H1 (cell line): ENCODE measurements at regions not wholly inside any gene's neighbourhood (a gene's known extent, or its start where the extent isn't known, plus 50 kb on each side); places are given as distances from the start of the nearest gene placed in this dataset.

Experiments
- CTCF ChIA-PET: fragments of 300-600 bp; sonication (Branson Sonifier 250); formaldehyde crosslinking; loops from one replicate; lab custom pipeline; 2021; ENCODE audit not compliant: partially characterized antibody; lab: Charles Lee
- POLR2A ChIA-PET: fragments of 300-600 bp; sonication (Branson Sonifier 250); formaldehyde crosslinking; loops from one replicate; lab custom pipeline; 2021; ENCODE audit warnings: inconsistent platforms; ENCODE audit not compliant: partially characterized antibody; lab: Charles Lee
- DNase-seq, 2 experiments: peaks; one replicate each; pipeline versions ENCODE4 v3.0.0 to v3.0.0-alpha.2; 2010 to 2022; ENCODE audit warnings: low spot score in 2 of 2, low read depth in 1 of 2, mixed read lengths in 1 of 2
- FAIRE-seq: peaks from 2 replicates; lab custom pipeline; 2011; peaks lifted over from hg19 to GRCh38; lab: Jason Lieb, UNC
- H2AFZ ChIP-seq: 2 replicates; pipeline ENCODE4 v1.8.1; 2012; ENCODE audit warnings: low read length, inconsistent platforms
- H2AK5ac ChIP-seq: 2 replicates; pipeline ENCODE4 v1.6.1; 2013; ENCODE audit warnings: low read depth, low read length
- H2BK120ac ChIP-seq: replicated peaks from 2 replicates; pipeline ENCODE3; 2013; ENCODE audit warnings: low read depth, low read length, inconsistent platforms
- H2BK12ac ChIP-seq: 2 replicates; pipeline ENCODE4 v1.6.1; 2013; ENCODE audit warnings: low read depth, low read length
- H2BK15ac ChIP-seq: 2 replicates; pipeline ENCODE4 v1.6.1; 2013; ENCODE audit warnings: low read length
- H2BK20ac ChIP-seq: 2 replicates; pipeline ENCODE4 v1.6.1; 2013; ENCODE audit warnings: low read length
- H2BK5ac ChIP-seq: 2 replicates; pipeline ENCODE4 v1.6.1; 2013; ENCODE audit warnings: low read depth, low read length
- H3K14ac ChIP-seq: 2 replicates; pipeline ENCODE4 v1.6.1; 2013; ENCODE audit warnings: inconsistent platforms; ENCODE audit not compliant: insufficient read length
- H3K18ac ChIP-seq: 2 replicates; pipeline ENCODE4 v1.6.1; 2013; ENCODE audit warnings: low read length; ENCODE audit errors: extremely low read depth
- H3K23ac ChIP-seq: 2 replicates; pipeline ENCODE4 v1.6.1; 2013; ENCODE audit warnings: inconsistent platforms; ENCODE audit not compliant: insufficient read length
- H3K23me2 ChIP-seq: 2 replicates; pipeline ENCODE4 v1.6.1; 2013; ENCODE audit warnings: low read depth, low read length
- H3K27ac ChIP-seq: 2 replicates; pipeline ENCODE4 v1.6.1; 2011; ENCODE audit warnings: low read depth, low read length, inconsistent platforms
- H3K27me3 ChIP-seq, 4 experiments: replicated peaks in 1 of 4; 1 replicate in 1 of 4; 2 replicates in 3 of 4; pipeline versions ENCODE4 v1.6.1 to v1.8.1; 2011 to 2013; ENCODE audit warnings: low read length in 3 of 4, mild to moderate bottlenecking in 3 of 4, inconsistent platforms in 2 of 4, mixed read lengths in 2 of 4, moderate library complexity in 1 of 4; ENCODE audit not compliant: control insufficient read depth in 3 of 4, insufficient read depth in 3 of 4; ENCODE audit errors: extremely low read depth in 1 of 4
- H3K36me3 ChIP-seq, 4 experiments: 2 replicates each; pipeline versions ENCODE4 v1.6.1 to v1.8.1; 2011 to 2013; ENCODE audit warnings: mild to moderate bottlenecking in 4 of 4, low read length in 3 of 4, moderate library complexity in 2 of 4, control low read depth in 1 of 4, inconsistent platforms in 1 of 4; ENCODE audit not compliant: insufficient read depth in 4 of 4, control insufficient read depth in 2 of 4
- H3K4ac ChIP-seq: replicated peaks from 2 replicates; pipeline ENCODE3; 2013; ENCODE audit warnings: low read length, low read depth, mixed read lengths, inconsistent platforms; ENCODE audit not compliant: insufficient read length
- H3K4me1 ChIP-seq, 4 experiments: replicated peaks in 1 of 4; 1 replicate in 1 of 4; 2 replicates in 3 of 4; pipeline versions ENCODE4 v1.6.1 to v1.8.1; 2011 to 2013; ENCODE audit warnings: low read length in 3 of 4, inconsistent platforms in 2 of 4, mixed read lengths in 1 of 4; ENCODE audit not compliant: insufficient read depth in 4 of 4, control insufficient read depth in 3 of 4
- H3K4me2 ChIP-seq, 2 experiments: 2 replicates each; pipeline versions ENCODE4 v1.6.1 to v1.8.1; 2011 to 2013; ENCODE audit warnings: low read depth in 2 of 2, low read length in 2 of 2, control low read depth in 1 of 2, inconsistent platforms in 1 of 2, mild to moderate bottlenecking in 1 of 2; ENCODE audit not compliant: insufficient read depth in 1 of 2
- H3K4me3 ChIP-seq, 4 experiments: fragments of 200-600, 300-600 bp in 1 of 4; sonication (generic), shearing (Covaris generic), sonication (Bioruptor Twin) in 1 of 4; 2 replicates each; pipeline versions ENCODE4 v1.5.1 to v1.8.1; 2011 to 2016; ENCODE audit warnings: low read length in 4 of 4, low read depth in 3 of 4, control low read depth in 2 of 4, inconsistent platforms in 2 of 4, mild to moderate bottlenecking in 2 of 4, mixed read lengths in 1 of 4, moderate library complexity in 1 of 4; ENCODE audit not compliant: insufficient read depth in 2 of 4; ENCODE audit errors: extremely low read depth in 1 of 4
- H3K56ac ChIP-seq: replicated peaks from 2 replicates; pipeline ENCODE3; 2013; ENCODE audit warnings: low read depth, mild to moderate bottlenecking, mixed read lengths, low read length, inconsistent platforms; ENCODE audit not compliant: insufficient read length
- H3K79me1 ChIP-seq: 2 replicates; pipeline ENCODE4 v1.6.1; 2013; ENCODE audit warnings: low read depth, low read length, control low read depth
- H3K79me2 ChIP-seq, 2 experiments: 2 replicates each; pipeline versions ENCODE4 v1.6.1 to v1.8.1; 2012 to 2013; ENCODE audit warnings: low read length in 2 of 2, mild to moderate bottlenecking in 2 of 2, inconsistent platforms in 1 of 2; ENCODE audit not compliant: insufficient read depth in 2 of 2, control insufficient read depth in 1 of 2
- H3K9ac ChIP-seq, 4 experiments: replicated peaks in 1 of 4; 1 replicate in 1 of 4; 2 replicates in 3 of 4; pipeline versions ENCODE4 v1.6.1 to v1.8.1; 2011 to 2013; ENCODE audit warnings: low read depth in 3 of 4, low read length in 3 of 4, control low read depth in 2 of 4, mild to moderate bottlenecking in 2 of 4, moderate library complexity in 2 of 4, inconsistent platforms in 1 of 4; ENCODE audit errors: extremely low read depth in 1 of 4
- H3K9me3 ChIP-seq, 2 experiments: 2 replicates each; pipeline versions ENCODE4 v1.6.1 to v1.8.1; 2012 to 2013; ENCODE audit warnings: mild to moderate bottlenecking in 2 of 2, moderate library complexity in 2 of 2, control low read depth in 1 of 2, inconsistent platforms in 1 of 2, low read depth in 1 of 2, low read length in 1 of 2, mixed read lengths in 1 of 2; ENCODE audit not compliant: insufficient read depth in 2 of 2
- H4K20me1 ChIP-seq, 2 experiments: replicated peaks in 1 of 2; 2 replicates each; pipeline versions ENCODE3 to v1.8.1; 2011 to 2013; ENCODE audit warnings: inconsistent platforms in 2 of 2, low read length in 2 of 2, mild to moderate bottlenecking in 1 of 2; ENCODE audit not compliant: insufficient read depth in 2 of 2, control insufficient read depth in 1 of 2
- H4K5ac ChIP-seq: 2 replicates; pipeline ENCODE4 v1.6.1; 2013; ENCODE audit warnings: low read length, low read depth, mixed read lengths, inconsistent platforms; ENCODE audit not compliant: insufficient read length
- H4K8ac ChIP-seq: 2 replicates; pipeline ENCODE4 v1.8.0; 2013; ENCODE audit warnings: mild to moderate bottlenecking, moderate library complexity, low read length, inconsistent platforms; ENCODE audit not compliant: insufficient read depth; ENCODE audit errors: extremely low read depth
- H4K91ac ChIP-seq: replicated peaks from 2 replicates; pipeline ENCODE3; 2013; ENCODE audit warnings: low read length, mixed read lengths, inconsistent platforms; ENCODE audit not compliant: insufficient read length
- ASH2L ChIP-seq: fragments of 200-600, 300-600 bp; sonication (generic); IDR thresholded peaks from one replicate; pipeline ENCODE4 v1.7.1; 2017; ENCODE audit warnings: low read length
- CBX8 ChIP-seq: fragments of 300-800, 300-1000 bp; sonication (generic); IDR thresholded peaks from 2 replicates; pipeline ENCODE4 v1.7.1; 2016; ENCODE audit warnings: low read depth, low read length, borderline replicate concordance
- CHD1 ChIP-seq: IDR thresholded peaks from 2 replicates; pipeline ENCODE4 v1.6.1; 2012; ENCODE audit warnings: low read depth, low read length, improper control_type of control experiment
- EGR1 ChIP-seq: IDR thresholded peaks from 2 replicates; pipeline ENCODE4 v1.6.1; 2011; ENCODE audit warnings: low read depth, low read length, borderline replicate concordance
- HDAC2 ChIP-seq, 2 experiments: fragments of 300-600 bp in 1 of 2; sonication (generic) in 1 of 2; IDR thresholded peaks; 2 replicates each; pipeline ENCODE4 v1.6.1; 2011 to 2012; ENCODE audit warnings: low read depth in 2 of 2, low read length in 2 of 2, mild to moderate bottlenecking in 2 of 2, moderate library complexity in 2 of 2, borderline replicate concordance in 1 of 2, inconsistent platforms in 1 of 2
- KDM1A ChIP-seq: fragments of 200-600, 300-600 bp; sonication (generic); IDR thresholded peaks from 2 replicates; pipeline ENCODE4 v1.7.1; 2016; ENCODE audit warnings: mild to moderate bottlenecking, low read length, borderline replicate concordance
- PHF8 ChIP-seq: fragments of 200-600 bp; sonication (generic); conservative IDR thresholded peaks from 2 replicates; pipeline ENCODE4 v1.7.1; 2012; ENCODE audit warnings: low read depth, mild to moderate bottlenecking, inconsistent platforms, low read length, moderate library complexity
- SIX5 ChIP-seq: IDR thresholded peaks from 2 replicates; pipeline ENCODE4 v1.6.1; 2011; ENCODE audit warnings: mild to moderate bottlenecking, low read depth, low read length
- SRF ChIP-seq: IDR thresholded peaks from 2 replicates; pipeline ENCODE4 v1.6.1; 2011; ENCODE audit warnings: mild to moderate bottlenecking, low read depth, low read length, moderate library complexity
- WGBS, 2 experiments: shearing (Covaris generic) in 1 of 2; methylation state at CpG; one replicate each; pipeline versions ENCODE4 v1.1.6 to v1.1.7; 2013 to 2015; ENCODE audit warnings: low lambda C conversion rate in 2 of 2, mixed read lengths in 2 of 2, inconsistent platforms in 1 of 2, low coverage in 1 of 2, missing lambda C conversion rate in 1 of 2; ENCODE audit not compliant: insufficient replicate concordance in 2 of 2, insufficient coverage in 1 of 2, insufficient read length in 1 of 2; ENCODE audit errors: extremely low coverage in 1 of 2, missing lambda C conversion rate in 1 of 2; 5-methylcytosine and 5-hydroxymethylcytosine counted together
- TF ChIP-seq, protein P1 (sequence below): IDR thresholded peaks from 2 replicates; pipeline ENCODE4 v1.6.1; 2012; ENCODE audit warnings: low read length, inconsistent platforms
- TF ChIP-seq, protein P2 (sequence below): IDR thresholded peaks from 2 replicates; pipeline ENCODE4 v1.6.1; 2011; ENCODE audit warnings: low read depth, mild to moderate bottlenecking, low read length; ENCODE audit not compliant: insufficient read depth

- DNase-seq (no peak), FAIRE-seq (no peak)
- Histone ChIP-seq H2BK12ac (no peak overlapping the region), H4K8ac (no peak overlapping the region), H3K4me3 (no peak overlapping the region), H3K36me3 (no peaks in the 10 kb centered on the region; a peak in 1 of 8 replicates), H3K79me2 (no peaks in the 10 kb centered on the region), H3K79me1 (no peaks in the 10 kb centered on the region), H2BK20ac (no peak overlapping the region), H3K4me1 (no peaks in the 10 kb centered on the region), H3K4me2 (no peak overlapping the region), H3K9ac (no peak overlapping the region), H3K18ac (no peak overlapping the region), H3K9me3 (peaks cover 0 to 6% of the 10 kb centered on the region in 2 experiments; a peak in 3 of 4 replicates), H2BK15ac (no peak overlapping the region), H2BK5ac (no peak overlapping the region), H3K23me2 (no peaks in the 10 kb centered on the region), H4K91ac (no peak overlapping the region), H3K23ac (no peak overlapping the region), H2AK5ac (no peak overlapping the region), H3K14ac (no peak overlapping the region), H4K20me1 (no peaks in the 10 kb centered on the region), H3K27me3 (no peaks in the 10 kb centered on the region), H3K27ac (no peak overlapping the region), H4K5ac (no peak overlapping the region), H3K56ac (no peak overlapping the region), H2AFZ (no peak overlapping the region), H2BK120ac (no peak overlapping the region), H3K4ac (no peak overlapping the region)
- 91% methylated on average over 4 of the region's 4 CpGs; no CpG with 5 or more reads in 1 of the 2 experiments for WGBS, 2 experiments
- CTCF ChIA-PET: no interaction called here
- POLR2A ChIA-PET: no interaction called here
- TF ChIP-seq, protein P1, sequence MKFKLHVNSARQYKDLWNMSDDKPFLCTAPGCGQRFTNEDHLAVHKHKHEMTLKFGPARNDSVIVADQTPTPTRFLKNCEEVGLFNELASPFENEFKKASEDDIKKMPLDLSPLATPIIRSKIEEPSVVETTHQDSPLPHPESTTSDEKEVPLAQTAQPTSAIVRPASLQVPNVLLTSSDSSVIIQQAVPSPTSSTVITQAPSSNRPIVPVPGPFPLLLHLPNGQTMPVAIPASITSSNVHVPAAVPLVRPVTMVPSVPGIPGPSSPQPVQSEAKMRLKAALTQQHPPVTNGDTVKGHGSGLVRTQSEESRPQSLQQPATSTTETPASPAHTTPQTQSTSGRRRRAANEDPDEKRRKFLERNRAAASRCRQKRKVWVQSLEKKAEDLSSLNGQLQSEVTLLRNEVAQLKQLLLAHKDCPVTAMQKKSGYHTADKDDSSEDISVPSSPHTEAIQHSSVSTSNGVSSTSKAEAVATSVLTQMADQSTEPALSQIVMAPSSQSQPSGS: no peak
- TF ChIP-seq SIX5 (no peak), KDM1A (no peak), EGR1 (no peak), PHF8 (no peak), HDAC2 (IDR thresholded peaks at IDR 0.05; ENCODE audit: borderline replicate concordance in 1 of 2, low read depth in 2 of 2, low read length in 2 of 2) (no peak), CBX8 (no peak), ASH2L (no peak), CHD1 (no peak), SRF (no peak)
- TF ChIP-seq, protein P2, sequence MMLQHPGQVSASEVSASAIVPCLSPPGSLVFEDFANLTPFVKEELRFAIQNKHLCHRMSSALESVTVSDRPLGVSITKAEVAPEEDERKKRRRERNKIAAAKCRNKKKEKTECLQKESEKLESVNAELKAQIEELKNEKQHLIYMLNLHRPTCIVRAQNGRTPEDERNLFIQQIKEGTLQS: no peak
Observed at GRCh38 chr13:82766732-82767321, 1115.4 kb downstream of the SLITRK1 start.
